Aorta (tissue), 5 donors: ENCODE measurements at regions not wholly inside any gene's neighbourhood (a gene's known extent, or its start where the extent isn't known, plus 50 kb on each side); places are given as distances from the start of the nearest gene placed in this dataset.

ENCODE experiments used
- ATAC-seq: fragments of 200-7000 bp; cut with Tn5 transposase; one replicate; pipeline ENCODE4 v1.9.1; 2022; ENCODE audit warnings: moderate library complexity; ENCODE audit not compliant: low FRiP score
- DNase-seq, 2 donors: peaks; one replicate each; pipeline ENCODE4 v3.0.0-alpha.2; 2020
- H3K27ac ChIP-seq, 2 donors: one replicate each; pipeline ENCODE4 v1.5.1; 2013; ENCODE audit warnings: low read length in 2 of 2, mild to moderate bottlenecking in 2 of 2, moderate library complexity in 2 of 2, control low read depth in 1 of 2, inconsistent platforms in 1 of 2, low read depth in 1 of 2
- H3K27me3 ChIP-seq, 2 donors: one replicate each; pipeline ENCODE4 v1.6.1; 2013; ENCODE audit warnings: control low read depth in 1 of 2, low read length in 1 of 2, mild to moderate bottlenecking in 1 of 2, moderate library complexity in 1 of 2; ENCODE audit not compliant: insufficient read depth in 2 of 2, control insufficient read depth in 1 of 2
- H3K36me3 ChIP-seq, 2 donors: one replicate each; pipeline ENCODE4 v1.6.1; 2013; ENCODE audit warnings: control low read depth in 1 of 2, low read length in 1 of 2, mild to moderate bottlenecking in 1 of 2; ENCODE audit not compliant: insufficient read depth in 2 of 2, control insufficient read depth in 1 of 2
- H3K4me1 ChIP-seq, 2 donors: one replicate each; pipeline ENCODE4 v1.6.1; 2013; ENCODE audit warnings: low read length in 2 of 2, control low read depth in 1 of 2, mild to moderate bottlenecking in 1 of 2, moderate library complexity in 1 of 2; ENCODE audit not compliant: insufficient read depth in 2 of 2, control insufficient read depth in 1 of 2
- H3K4me3 ChIP-seq, 2 donors: one replicate each; pipeline ENCODE4 v1.5.1; 2013; ENCODE audit warnings: low read length in 2 of 2, control low read depth in 1 of 2, mild to moderate bottlenecking in 1 of 2
- H3K9me3 ChIP-seq: one replicate; pipeline ENCODE4 v1.6.1; 2013; ENCODE audit warnings: mild to moderate bottlenecking, low read length; ENCODE audit not compliant: control insufficient read depth
- WGBS, 2 donors: extraction: QIAGEN DNeasy Blood & Tissue Kit; methylation state at CpG; one replicate each; pipeline ENCODE4 v1.1.7; 2013; 5-methylcytosine and 5-hydroxymethylcytosine counted together
- intact Hi-C, 2 donors: fragments of 100-400 bp; cut with DNase I; formaldehyde crosslinking; loops; one replicate each; pipeline versions ENCODE4 v1.14.2 to v1.15.0; 2022
- donor health status: healthy with polysubstance abuse.
- donor health status: Bipolar disorder and iron deficiency.
- donor health status: DM: no; HTN: no; CAD: no.
- donor health status: DM: no; HTN: no; CAD: no.
- donor health status: DM: yes; HTN: yes; CAD: no.

- 75 to 83% methylated on average over 4 of the region's 4 CpGs for WGBS, 2 donors
Observed at GRCh38 chr11:95344932-95345642, 114.1 kb upstream of the SESN3 start.

GRCh38 chr11:95341221-95341620, 110.2 kb upstream of the SESN3 start:
- Histone ChIP-seq H3K4me1 (peaks cover 5 to 8% of the 10 kb centered on the region in 2 donors), H3K4me3 (no peak overlapping the region), H3K27ac (no peak overlapping the region), H3K27me3 (no peaks in the 10 kb centered on the region), H3K9me3 (no peaks in the 10 kb centered on the region), H3K36me3 (no peaks in the 10 kb centered on the region)
- 91 to 96% methylated on average over 10 of the region's 10 CpGs for WGBS, 2 donors
- ATAC-seq, result no peak
- DNase-seq, result no peak
- intact Hi-C loops, result no loop called here

More at GRCh38 chr11:95344932-95345642, 114.1 kb upstream of the SESN3 start:
- no peak for ATAC-seq
- H3K4me1 ChIP-seq, result no peaks in the 10 kb centered on the region
- no peaks in the 10 kb centered on the region for H3K27me3 ChIP-seq
- no peaks in the 10 kb centered on the region for H3K36me3 ChIP-seq
- DNase-seq, result no peak
- H3K27ac ChIP-seq, result no peak overlapping the region
- no peaks in the 10 kb centered on the region for H3K9me3 ChIP-seq
- no peak overlapping the region for H3K4me3 ChIP-seq
- intact Hi-C loops, result no loop called here

- peak; percentile 24 for ATAC-seq
- peak overlapping the region; percentile 58 to 96 for H3K27ac ChIP-seq
- H3K4me1 ChIP-seq, result peaks cover 5 to 8% of the 10 kb centered on the region in 2 donors
- DNase-seq, result no peak
- intact Hi-C loops, result loop anchor here (10.0 kb wide), 3 partner anchors 104 to 366 kb away; partner anchors contain the start of gene SESN3 (in 1 of the 2)
- no peaks in the 10 kb centered on the region for H3K36me3 ChIP-seq
- WGBS, 2 donors, result 3 to 5% methylated on average over 4 of the region's 4 CpGs
- no peaks in the 10 kb centered on the region for H3K27me3 ChIP-seq
- no peak overlapping the region for H3K4me3 ChIP-seq
- H3K9me3 ChIP-seq, result no peaks in the 10 kb centered on the region
Observed at GRCh38 chr11:95339086-95339901, 108.3 kb upstream of the SESN3 start.

- H3K27me3 ChIP-seq, result no peaks in the 10 kb centered on the region
- H3K4me1 ChIP-seq, result peaks cover 5 to 8% of the 10 kb centered on the region in 2 donors
- intact Hi-C loops, result loop anchor here (10.0 kb wide), 3 partner anchors 104 to 366 kb away; partner anchors contain the start of gene SESN3 (in 1 of the 2)
- H3K36me3 ChIP-seq, result no peaks in the 10 kb centered on the region
- WGBS, 2 donors, result 4 to 5% methylated on average over 4 of the region's 4 CpGs
- peak overlapping the region; percentile 83 to 96 for H3K27ac ChIP-seq
- peak in 1 of 2 donors; percentile 76 for DNase-seq
- H3K4me3 ChIP-seq, result no peak overlapping the region
- H3K9me3 ChIP-seq, result no peaks in the 10 kb centered on the region
- ATAC-seq, result peak; percentile 90
Observed at GRCh38 chr11:95338430-95338991, 107.5 kb upstream of the SESN3 start.

GRCh38 chr11:95337972-95338429, 107.0 kb upstream of the SESN3 start:
- intact Hi-C loops, result loop anchor here (10.0 kb wide), 3 partner anchors 103 to 367 kb away; partner anchors contain the start of gene SESN3 (in 1 of the 2)
- WGBS, 2 donors, result 38 to 42% methylated on average over 2 of the region's 2 CpGs
- H3K4me1 ChIP-seq, result peaks cover 5 to 8% of the 10 kb centered on the region in 2 donors

GRCh38 chr11:95337175-95337957, 106.4 kb upstream of the SESN3 start:
- intact Hi-C loops, result loop anchor here (10.0 kb wide), 3 partner anchors 103 to 367 kb away; partner anchors contain the start of gene SESN3 (in 1 of the 2)
- no peak overlapping the region for H3K4me3 ChIP-seq

More at GRCh38 chr11:95337972-95338429, 107.0 kb upstream of the SESN3 start:
- no peaks in the 10 kb centered on the region for H3K9me3 ChIP-seq
- no peaks in the 10 kb centered on the region for H3K36me3 ChIP-seq
- ATAC-seq (peak; percentile 17), DNase-seq (no peak)
- no peak overlapping the region for H3K4me3 ChIP-seq
- no peaks in the 10 kb centered on the region for H3K27me3 ChIP-seq
- H3K27ac ChIP-seq, result peak overlapping the region; percentile 83 to 96

GRCh38 chr11:95335989-95336388, 105.0 kb upstream of the SESN3 start:
- Histone ChIP-seq H3K27ac (no peak overlapping the region), H3K27me3 (no peaks in the 10 kb centered on the region), H3K4me3 (no peak overlapping the region), H3K9me3 (no peaks in the 10 kb centered on the region), H3K36me3 (no peaks in the 10 kb centered on the region), H3K4me1 (peaks cover 5 to 8% of the 10 kb centered on the region in 2 donors)
- intact Hi-C loops, result loop anchor here (10.0 kb wide), 3 partner anchors 101 to 369 kb away; partner anchors contain the start of gene SESN3 (in 1 of the 2)
- no peak for DNase-seq
- WGBS, 2 donors, result 98 to 100% methylated on average over 3 of the region's 3 CpGs
- ATAC-seq, result no peak

More at GRCh38 chr11:95337175-95337957, 106.4 kb upstream of the SESN3 start:
- peaks cover 5 to 8% of the 10 kb centered on the region in 2 donors for H3K4me1 ChIP-seq
- H3K27me3 ChIP-seq, result no peaks in the 10 kb centered on the region
- H3K27ac ChIP-seq, result peak overlapping the region; percentile 83 to 96
- H3K36me3 ChIP-seq, result no peaks in the 10 kb centered on the region
- WGBS, 2 donors, result 5 to 7% methylated on average over 13 to 14 of the region's 14 CpGs
- peak; percentile 81 to 84 for DNase-seq
- no peaks in the 10 kb centered on the region for H3K9me3 ChIP-seq
- ATAC-seq, result peak; percentile 66
